ENCODE measurements at regions not wholly inside any gene's neighbourhood (a gene's known extent, or its start where the extent isn't known, plus 50 kb on each side); places are given as distances from the start of the nearest gene placed in this dataset.
"Not testable (repeated sequence)": the region's sequence is repeated elsewhere in the genome, so short reads cannot be mapped to it uniquely, and the experiment has no call there.

GRCh38 chr20:47962286-47962963 is 177.1 kb upstream of the SULF2 start:
- H3K36me3 ChIP-seq: no peaks in the 10 kb centered on the region
- TF ChIP-seq CTCF (IDR thresholded peaks at IDR 0.05; ENCODE audit: borderline replicate concordance): no peak
- intact Hi-C loops (cut with micrococcal nuclease): no loop called here
- peaks cover 11% of the 10 kb centered on the region for H3K4me1 ChIP-seq
- no peak overlapping the region for H3K27ac ChIP-seq (replicated peaks)
- no peak overlapping the region for H3K4me3 ChIP-seq
- peaks cover 14% of the 10 kb centered on the region for H3K27me3 ChIP-seq (ENCODE audit: low read depth)
- no peaks in the 10 kb centered on the region for H3K9me3 ChIP-seq (replicated peaks)
- no peak for DNase-seq

GRCh38 chr20:47960769-47961541 is 175.7 kb upstream of the SULF2 start:
- Histone ChIP-seq H3K27ac (replicated peaks) (no peak overlapping the region), H3K27me3 (ENCODE audit: low read depth) (peaks cover 28% of the 10 kb centered on the region), H3K4me3 (no peak overlapping the region), H3K4me1 (peaks cover 21% of the 10 kb centered on the region), H3K36me3 (no peaks in the 10 kb centered on the region), H3K9me3 (replicated peaks) (no peaks in the 10 kb centered on the region)
- no peak for DNase-seq
- intact Hi-C loops (cut with micrococcal nuclease): no loop called here
- no peak for TF ChIP-seq CTCF (IDR thresholded peaks at IDR 0.05; ENCODE audit: borderline replicate concordance)

GRCh38 chr20:47960277-47960676 is 175.0 kb upstream of the SULF2 start:
- intact Hi-C loops (cut with micrococcal nuclease): no loop called here
- Histone ChIP-seq H3K27ac (replicated peaks) (no peak overlapping the region), H3K9me3 (replicated peaks) (no peaks in the 10 kb centered on the region), H3K4me3 (no peak overlapping the region), H3K36me3 (no peaks in the 10 kb centered on the region), H3K27me3 (ENCODE audit: low read depth) (peaks cover 26% of the 10 kb centered on the region), H3K4me1 (peaks cover 21% of the 10 kb centered on the region)
- TF ChIP-seq CTCF (IDR thresholded peaks at IDR 0.05; ENCODE audit: borderline replicate concordance): no peak
- no peak for DNase-seq

- intact Hi-C loops (cut with micrococcal nuclease); H3K27ac ChIP-seq (replicated peaks); H3K4me3 ChIP-seq; H3K9me3 ChIP-seq (replicated peaks); H3K36me3 ChIP-seq: not testable (repeated sequence)
- Histone ChIP-seq H3K27me3 (ENCODE audit: low read depth) (peaks cover 37% of the 10 kb centered on the region), H3K4me1 (peaks cover 21% of the 10 kb centered on the region)
- DNase-seq: peak; percentile 26
Observed at GRCh38 chr20:47957989-47958801, 172.9 kb upstream of the SULF2 start.

- intact Hi-C loops (cut with micrococcal nuclease): no loop called here
- Histone ChIP-seq H3K4me1 (peaks cover 21% of the 10 kb centered on the region), H3K36me3 (no peaks in the 10 kb centered on the region), H3K27me3 (ENCODE audit: low read depth) (peaks cover 48% of the 10 kb centered on the region), H3K27ac (replicated peaks) (peak overlapping the region; percentile 33), H3K9me3 (replicated peaks) (no peaks in the 10 kb centered on the region), H3K4me3 (no peak overlapping the region)
- no peak for DNase-seq
- no peak for TF ChIP-seq CTCF (IDR thresholded peaks at IDR 0.05; ENCODE audit: borderline replicate concordance)
Observed at GRCh38 chr20:47957135-47957534, 171.9 kb upstream of the SULF2 start.
